Erythroblast (primary cell): ENCODE measurements at regions not wholly inside any gene's neighbourhood (a gene's known extent, or its start where the extent isn't known, plus 50 kb on each side); places are given as distances from the start of the nearest gene placed in this dataset.

Experiments
- GATA1 ChIP-seq: IDR thresholded peaks from 2 replicates; pipeline ENCODE4 v1.6.1; 2011; ENCODE audit warnings: low read depth, mild to moderate bottlenecking, control low read depth, low read length, moderate library complexity
- POLR2A ChIP-seq: IDR thresholded peaks from 2 replicates; pipeline ENCODE4 v1.6.1; 2011; ENCODE audit warnings: mild to moderate bottlenecking, low read length

- no peak for TF ChIP-seq POLR2A
- no peak for TF ChIP-seq GATA1
Observed at GRCh38 chr12:60144395-60144794, 548.6 kb downstream of the SLC16A7 start.
